Endodermal cell (in vitro differentiated cells): ENCODE measurements at regions not wholly inside any gene's neighbourhood (a gene's known extent, or its start where the extent isn't known, plus 50 kb on each side); places are given as distances from the start of the nearest gene placed in this dataset.

Experiments used
- DNase-seq: peaks from one replicate; pipeline ENCODE4 v3.0.0-alpha.2; 2017
- H3K27ac ChIP-seq: 2 replicates; pipeline ENCODE4 v1.5.1; 2013; ENCODE audit warnings: mild to moderate bottlenecking, low read depth, low read length, moderate library complexity
- H3K27me3 ChIP-seq: 2 replicates; pipeline ENCODE4 v1.6.1; 2013; ENCODE audit warnings: mild to moderate bottlenecking, low read length, moderate library complexity; ENCODE audit not compliant: insufficient read depth, control insufficient read depth, poor library complexity, severe bottlenecking
- H3K36me3 ChIP-seq: 2 replicates; pipeline ENCODE4 v1.7.0; 2013; ENCODE audit warnings: mild to moderate bottlenecking, low read length, moderate library complexity; ENCODE audit not compliant: control insufficient read depth, insufficient read depth
- H3K4me1 ChIP-seq: one replicate; pipeline ENCODE4 v1.7.0; 2013; ENCODE audit warnings: low read length; ENCODE audit not compliant: control insufficient read depth, insufficient read depth
- H3K4me3 ChIP-seq: 2 replicates; pipeline ENCODE4 v1.5.1; 2013; ENCODE audit warnings: mild to moderate bottlenecking, low read length, moderate library complexity
- H3K9ac ChIP-seq: 2 replicates; pipeline ENCODE4 v1.6.1; 2013; ENCODE audit warnings: mild to moderate bottlenecking, low read length, moderate library complexity; ENCODE audit not compliant: poor library complexity, severe bottlenecking; ENCODE audit errors: extremely low read depth
- H3K9me3 ChIP-seq: 2 replicates; pipeline ENCODE4 v1.6.1; 2013; ENCODE audit warnings: mild to moderate bottlenecking, low read length, moderate library complexity; ENCODE audit not compliant: control insufficient read depth
- H3K27ac Mint-ChIP-seq: 2 replicates; pipeline ENCODE4 v1.8.0; 2020; ENCODE audit warnings: mixed read lengths
- H3K27me3 Mint-ChIP-seq: 2 replicates; pipeline ENCODE4 v1.8.0; 2021; ENCODE audit warnings: mild to moderate bottlenecking, mixed read lengths; ENCODE audit not compliant: insufficient read depth
- H3K36me3 Mint-ChIP-seq: 2 replicates; pipeline ENCODE4 v1.8.0; 2020; ENCODE audit warnings: low read depth, mixed read lengths
- H3K4me1 Mint-ChIP-seq: 2 replicates; pipeline ENCODE4 v1.8.0; 2020; ENCODE audit warnings: mixed read lengths
- H3K4me3 Mint-ChIP-seq: 2 replicates; pipeline ENCODE4 v1.8.0; 2020; ENCODE audit warnings: mild to moderate bottlenecking, moderate library complexity, mixed read lengths
- H3K9me3 Mint-ChIP-seq: 2 replicates; pipeline ENCODE4 v1.8.0; 2020; ENCODE audit warnings: mild to moderate bottlenecking, mixed read lengths
- WGBS, 2 experiments: methylation state at CpG; one replicate each; pipeline versions ENCODE4 v1.1.5 to v1.1.7; 2013; ENCODE audit warnings: missing lambda C conversion rate in 2 of 2, mixed read lengths in 1 of 2; ENCODE audit not compliant: insufficient coverage in 1 of 2, insufficient read length in 1 of 2; 5-methylcytosine and 5-hydroxymethylcytosine counted together
- TF ChIP-seq, protein P1 (sequence below): fragments of 200-600 bp; sonication (generic); conservative IDR thresholded peaks from 2 replicates; pipeline ENCODE4 v1.5.0; 2021; ENCODE audit warnings: antibody characterized with exemption, mild to moderate bottlenecking

DNA sequence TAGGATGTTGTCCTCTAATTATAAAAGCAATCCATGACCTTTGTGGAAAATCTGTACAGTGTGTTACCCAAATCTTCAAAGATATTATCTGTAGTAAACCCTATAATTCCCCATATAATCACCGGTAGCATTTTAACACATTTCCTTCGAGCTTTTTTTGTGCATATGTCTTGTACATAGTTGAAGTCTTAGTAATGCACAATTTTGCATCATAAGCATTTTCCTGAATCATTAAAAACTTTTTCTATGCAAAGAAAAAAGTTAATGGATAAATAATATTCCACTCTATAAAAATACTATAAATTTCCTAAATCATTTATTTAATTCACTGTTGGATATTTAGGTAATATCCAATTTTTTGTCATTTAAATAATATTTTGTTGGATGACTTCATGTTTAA is 201.7 kb downstream of the RRAGC start:
- peaks cover 11% of the 10 kb centered on the region for H3K27me3 ChIP-seq
- no peak overlapping the region for H3K4me3 ChIP-seq
- Mint-ChIP-seq H3K4me1 (no peaks in the 10 kb centered on the region), H3K27me3 (peaks cover 65% of the 10 kb centered on the region), H3K27ac (no peak overlapping the region), H3K36me3 (no peaks in the 10 kb centered on the region), H3K9me3 (peaks cover 11% of the 10 kb centered on the region), H3K4me3 (no peak overlapping the region)
- no peak overlapping the region for H3K27ac ChIP-seq
- WGBS, 2 experiments, result 100% methylated on average over 2 of the region's 2 CpGs; no CpG with 5 or more reads in 1 of the 2 experiments
- no peak overlapping the region for H3K9ac ChIP-seq
- no peaks in the 10 kb centered on the region for H3K36me3 ChIP-seq
- H3K9me3 ChIP-seq, result peaks cover 6% of the 10 kb centered on the region
- no peaks in the 10 kb centered on the region for H3K4me1 ChIP-seq
- DNase-seq, result no peak
- TF ChIP-seq, protein P1, sequence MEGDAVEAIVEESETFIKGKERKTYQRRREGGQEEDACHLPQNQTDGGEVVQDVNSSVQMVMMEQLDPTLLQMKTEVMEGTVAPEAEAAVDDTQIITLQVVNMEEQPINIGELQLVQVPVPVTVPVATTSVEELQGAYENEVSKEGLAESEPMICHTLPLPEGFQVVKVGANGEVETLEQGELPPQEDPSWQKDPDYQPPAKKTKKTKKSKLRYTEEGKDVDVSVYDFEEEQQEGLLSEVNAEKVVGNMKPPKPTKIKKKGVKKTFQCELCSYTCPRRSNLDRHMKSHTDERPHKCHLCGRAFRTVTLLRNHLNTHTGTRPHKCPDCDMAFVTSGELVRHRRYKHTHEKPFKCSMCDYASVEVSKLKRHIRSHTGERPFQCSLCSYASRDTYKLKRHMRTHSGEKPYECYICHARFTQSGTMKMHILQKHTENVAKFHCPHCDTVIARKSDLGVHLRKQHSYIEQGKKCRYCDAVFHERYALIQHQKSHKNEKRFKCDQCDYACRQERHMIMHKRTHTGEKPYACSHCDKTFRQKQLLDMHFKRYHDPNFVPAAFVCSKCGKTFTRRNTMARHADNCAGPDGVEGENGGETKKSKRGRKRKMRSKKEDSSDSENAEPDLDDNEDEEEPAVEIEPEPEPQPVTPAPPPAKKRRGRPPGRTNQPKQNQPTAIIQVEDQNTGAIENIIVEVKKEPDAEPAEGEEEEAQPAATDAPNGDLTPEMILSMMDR, result no peak

DNA sequence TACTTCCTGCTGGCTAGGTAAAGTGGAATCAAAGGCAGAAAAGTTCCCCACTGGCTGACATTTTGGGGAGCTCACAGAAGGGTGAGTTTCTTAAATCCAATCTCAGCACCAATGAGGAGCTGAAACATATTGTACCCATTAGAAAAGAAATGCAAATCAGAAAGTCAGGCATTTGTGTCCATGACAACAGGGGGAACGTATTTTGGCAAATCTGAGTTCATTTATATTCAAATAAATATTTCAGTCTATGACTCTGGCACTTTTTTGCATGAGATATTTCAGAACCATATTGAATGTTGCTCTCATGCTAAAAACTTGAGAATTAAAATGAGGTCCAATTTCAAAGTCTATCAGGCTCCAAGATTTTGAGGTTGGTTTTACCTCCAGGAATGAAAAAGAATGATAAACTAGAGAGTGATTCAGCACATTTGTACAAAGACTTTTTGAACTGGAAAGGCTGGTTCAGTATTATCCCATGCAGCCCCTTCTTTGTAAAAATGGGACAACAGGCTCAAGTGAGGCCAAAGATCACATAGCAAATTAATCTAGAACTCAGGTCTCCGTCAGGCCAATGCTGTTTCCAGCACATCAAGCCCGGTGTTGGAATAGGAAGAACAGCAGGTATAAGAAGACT is 202.2 kb downstream of the RRAGC start:
- Mint-ChIP-seq H3K4me3 (no peak overlapping the region), H3K36me3 (no peaks in the 10 kb centered on the region), H3K27ac (no peak overlapping the region), H3K4me1 (no peaks in the 10 kb centered on the region), H3K27me3 (peaks cover 65% of the 10 kb centered on the region), H3K9me3 (peaks cover 11% of the 10 kb centered on the region)
- Histone ChIP-seq H3K4me3 (no peak overlapping the region), H3K27ac (no peak overlapping the region), H3K9me3 (peaks cover 6% of the 10 kb centered on the region), H3K27me3 (peaks cover 6% of the 10 kb centered on the region), H3K36me3 (no peaks in the 10 kb centered on the region), H3K9ac (no peak overlapping the region), H3K4me1 (no peaks in the 10 kb centered on the region)
- DNase-seq, result no peak
- 92 to 96% methylated on average over 2 to 3 of the region's 3 CpGs for WGBS, 2 experiments
- TF ChIP-seq, protein P1, result no peak

DNA sequence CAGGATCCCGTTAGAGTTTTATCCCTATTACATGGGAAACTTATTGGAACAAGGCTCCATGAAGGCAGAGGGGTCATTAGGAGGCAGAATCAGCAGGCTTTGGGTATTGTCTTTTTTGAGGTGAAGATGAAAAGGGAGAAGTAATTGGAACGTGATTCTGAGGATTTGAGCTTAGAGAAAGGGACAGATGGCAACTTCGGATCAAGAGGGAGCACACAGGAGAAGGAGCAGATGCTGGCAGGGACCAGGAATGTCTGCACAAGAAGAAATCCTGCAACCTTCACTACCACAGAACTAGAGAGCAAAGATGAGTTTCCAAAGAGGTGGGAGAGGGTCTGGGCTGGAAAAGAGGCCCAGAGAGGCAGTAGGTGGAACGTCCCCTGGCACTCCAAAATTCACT is 202.8 kb downstream of the RRAGC start:
- Mint-ChIP-seq H3K4me1 (no peaks in the 10 kb centered on the region), H3K36me3 (no peaks in the 10 kb centered on the region), H3K27me3 (peaks cover 65% of the 10 kb centered on the region), H3K4me3 (no peak overlapping the region), H3K9me3 (peaks cover 11% of the 10 kb centered on the region), H3K27ac (no peak overlapping the region)
- Histone ChIP-seq H3K36me3 (no peaks in the 10 kb centered on the region), H3K27me3 (peaks cover 8% of the 10 kb centered on the region), H3K9ac (no peak overlapping the region), H3K4me1 (no peaks in the 10 kb centered on the region), H3K27ac (no peak overlapping the region), H3K4me3 (no peak overlapping the region), H3K9me3 (peaks cover 6% of the 10 kb centered on the region)
- 79 to 82% methylated on average over 4 of the region's 4 CpGs for WGBS, 2 experiments
- DNase-seq, result no peak
- TF ChIP-seq, protein P1, result no peak
